DMS 273 (cell line): ENCODE measurements at regions not wholly inside any gene's neighbourhood (a gene's known extent, or its start where the extent isn't known, plus 50 kb on each side); places are given as distances from the start of the nearest gene placed in this dataset.
"Not testable (repeated sequence)": the region's sequence is repeated elsewhere in the genome, so short reads cannot be mapped to it uniquely, and the experiment has no call there.

Source experiments
- DNase-seq: peaks from one replicate; lab custom pipeline; 2025; ENCODE audit not compliant: unreplicated experiment; lab: John Stamatoyannopoulos, UW

DNA sequence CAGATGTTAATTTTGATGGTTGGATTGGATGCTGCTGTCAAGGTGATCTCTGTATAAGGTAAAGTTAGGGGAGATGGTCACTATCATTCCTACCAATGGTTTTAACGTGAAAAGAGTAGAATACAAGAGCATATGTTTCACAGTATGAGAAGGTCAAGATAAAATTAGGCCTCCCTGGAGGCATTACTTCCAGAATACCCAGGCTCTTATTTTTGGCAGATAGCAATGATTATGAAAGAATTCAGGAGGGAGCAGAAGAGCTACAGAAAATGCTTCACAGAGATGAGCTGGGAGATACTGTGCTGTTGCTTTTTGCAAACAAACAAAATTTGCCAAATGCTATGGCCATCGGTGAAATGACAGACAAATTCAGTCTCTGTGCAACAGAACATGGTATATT lies 547.5 kb upstream of the SPRY2 start:
- DNase-seq, result no peak

DNA sequence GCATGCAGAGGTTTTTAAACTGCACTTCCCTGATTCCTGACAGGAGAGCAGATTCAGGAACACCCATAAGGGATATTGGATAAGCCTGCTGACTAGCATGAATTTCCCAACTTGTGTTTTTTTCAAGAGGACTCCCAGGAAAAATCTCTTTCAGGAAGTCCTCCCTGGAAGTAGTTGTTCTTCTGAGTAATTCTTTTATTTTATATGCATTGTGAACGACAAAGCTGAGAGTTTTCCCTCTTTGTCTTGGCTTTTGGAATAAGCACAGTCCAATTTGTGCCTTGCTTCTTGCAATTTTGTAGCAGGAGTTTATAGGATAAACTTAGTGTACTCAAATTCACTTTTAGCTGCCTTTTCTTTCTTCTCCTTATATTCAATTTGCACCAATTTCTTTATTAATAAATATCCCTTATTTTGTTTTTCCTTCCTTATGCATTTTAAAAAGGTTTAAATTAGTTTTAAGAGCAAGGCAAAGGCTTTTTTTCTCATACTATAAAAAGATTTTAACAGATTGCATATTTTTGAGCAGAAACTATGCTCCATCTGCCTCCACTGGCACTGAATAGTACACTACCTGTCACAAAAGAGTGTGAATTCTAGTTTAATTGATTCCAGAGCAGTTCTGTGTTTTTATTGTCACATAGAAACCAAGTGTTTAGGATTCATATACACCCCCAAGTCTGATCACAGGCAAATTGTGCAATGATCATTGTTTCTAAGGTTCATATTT lies 543.3 kb upstream of the SPRY2 start:
- DNase-seq, result peak; percentile 1

DNA sequence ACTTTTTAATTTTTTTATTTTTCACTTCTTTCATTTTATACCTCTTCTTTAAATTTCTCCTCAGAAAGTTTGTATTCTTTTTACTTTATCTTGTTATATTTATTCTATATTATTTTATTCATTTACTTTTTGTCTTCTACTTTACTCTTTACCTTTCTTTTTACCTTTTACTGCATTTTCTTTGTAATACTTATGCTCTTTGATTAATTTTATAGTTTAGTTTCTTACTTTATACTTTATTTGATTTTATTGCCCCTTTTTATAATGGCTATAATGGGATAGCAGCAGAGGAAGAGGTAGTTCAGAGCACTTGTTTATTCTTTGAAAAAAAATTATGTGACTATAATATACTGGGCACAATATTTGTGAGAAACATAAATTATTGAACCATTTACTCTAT lies 542.6 kb upstream of the SPRY2 start:
- no peak for DNase-seq

DNA sequence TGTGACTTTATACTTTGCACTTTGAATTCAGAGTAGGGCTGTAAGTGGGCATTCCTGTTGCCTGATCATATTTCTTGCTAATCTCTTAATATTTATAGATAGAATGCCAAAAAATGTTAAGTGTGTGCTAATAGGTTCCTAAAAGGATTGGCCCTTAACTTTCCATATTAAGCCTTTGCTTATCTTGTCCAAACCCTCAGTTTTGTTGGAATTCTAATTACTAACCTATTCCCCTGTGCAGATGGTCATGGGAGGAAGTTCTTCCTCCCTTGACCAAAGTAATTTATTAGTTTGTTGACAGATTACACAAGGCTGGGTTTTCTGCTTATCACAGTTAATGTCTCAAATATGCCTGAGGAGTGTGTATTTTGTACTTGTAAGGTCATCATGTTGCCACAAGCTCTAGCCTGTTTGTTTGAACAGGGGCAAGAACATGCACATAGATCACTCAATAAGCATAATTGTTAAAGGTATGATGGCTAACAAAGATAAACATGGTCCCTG lies 541.1 kb upstream of the SPRY2 start:
- DNase-seq, result peak; percentile 3

DNA sequence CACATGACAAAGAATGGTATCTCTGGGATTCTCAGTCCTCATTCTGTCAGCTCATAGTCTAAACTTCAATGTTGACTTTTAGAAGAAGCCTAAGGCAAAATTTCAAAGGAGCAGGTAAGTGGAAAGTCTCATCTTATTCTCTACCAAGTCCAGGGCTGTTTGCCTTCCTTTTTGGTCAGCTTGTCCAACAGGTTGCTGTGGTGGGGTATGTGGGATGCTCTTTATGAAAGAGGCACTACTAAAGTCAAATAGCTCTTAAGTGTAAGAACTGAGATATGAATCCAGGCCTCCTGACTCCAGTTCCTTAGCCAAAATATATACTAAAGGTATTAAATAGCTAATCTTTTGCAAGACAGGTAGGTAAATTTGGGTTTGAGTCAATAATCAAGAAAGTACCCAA lies 540.6 kb upstream of the SPRY2 start:
- no peak for DNase-seq

DNA sequence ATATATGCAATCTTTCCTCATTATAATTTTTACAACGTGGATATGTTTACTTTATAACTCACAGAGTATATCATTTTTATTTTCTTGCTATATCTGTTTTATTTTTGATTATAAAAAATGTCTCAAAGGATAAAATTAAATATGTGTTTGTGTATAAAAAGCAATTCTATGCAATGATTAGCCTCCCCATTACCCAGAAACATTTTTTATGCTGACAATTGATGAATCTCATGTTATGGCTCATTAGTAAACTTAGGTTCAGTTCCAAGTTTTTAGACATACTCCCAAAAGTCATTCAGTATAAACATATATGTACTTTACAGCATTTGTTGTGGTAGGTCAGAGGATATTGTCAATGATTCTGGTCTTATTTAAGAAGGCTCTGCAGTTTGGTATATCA lies 540.1 kb upstream of the SPRY2 start:
- DNase-seq, result no peak

DNA sequence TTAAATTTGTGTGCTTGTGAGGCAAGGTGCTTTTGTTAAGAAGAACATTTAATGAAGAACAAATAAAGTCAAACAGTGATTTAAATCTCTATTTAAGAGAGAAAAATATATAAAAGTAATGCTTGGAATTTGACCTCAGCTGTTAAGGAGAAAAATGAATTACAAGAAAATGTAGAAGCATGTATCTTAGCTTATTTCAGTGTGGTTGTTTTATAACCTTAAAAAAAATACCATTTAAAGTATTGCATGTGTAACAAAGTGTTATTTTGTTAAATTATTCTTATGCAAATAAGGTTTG lies 537.0 kb upstream of the SPRY2 start:
- no peak for DNase-seq

DNA sequence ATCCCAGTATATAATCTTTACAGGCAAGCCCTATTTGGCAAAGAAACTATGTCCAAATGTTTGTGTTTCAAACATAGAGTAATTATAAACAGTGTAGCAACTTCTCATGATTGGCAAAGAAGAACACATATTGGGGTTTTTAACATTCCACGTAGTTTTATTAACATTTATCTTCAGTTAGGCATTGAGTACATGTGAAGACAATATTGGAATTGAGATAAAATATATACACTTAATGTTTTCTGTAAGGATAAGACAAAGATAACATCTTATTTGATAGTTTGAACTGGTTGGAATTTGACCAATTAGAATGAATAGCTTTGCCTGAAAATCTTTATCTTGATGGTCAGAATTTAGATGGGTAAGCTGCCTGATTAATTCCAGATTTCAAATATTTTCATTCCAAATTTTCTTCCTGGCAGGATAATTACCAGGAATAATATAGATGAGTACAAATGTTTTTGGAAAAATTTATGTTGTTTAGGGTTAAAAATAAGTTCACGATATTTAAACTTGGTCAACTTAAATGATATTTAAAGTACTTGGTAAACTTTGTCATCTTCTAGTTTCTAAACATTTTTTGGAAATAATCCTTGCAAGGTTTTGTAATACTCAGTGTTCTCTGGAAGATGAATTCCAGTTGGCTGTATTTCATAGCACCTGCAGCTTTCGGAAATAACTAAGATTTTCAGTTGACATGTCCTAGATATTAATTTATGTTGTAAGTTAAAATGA lies 536.5 kb upstream of the SPRY2 start:
- no peak for DNase-seq

DNA sequence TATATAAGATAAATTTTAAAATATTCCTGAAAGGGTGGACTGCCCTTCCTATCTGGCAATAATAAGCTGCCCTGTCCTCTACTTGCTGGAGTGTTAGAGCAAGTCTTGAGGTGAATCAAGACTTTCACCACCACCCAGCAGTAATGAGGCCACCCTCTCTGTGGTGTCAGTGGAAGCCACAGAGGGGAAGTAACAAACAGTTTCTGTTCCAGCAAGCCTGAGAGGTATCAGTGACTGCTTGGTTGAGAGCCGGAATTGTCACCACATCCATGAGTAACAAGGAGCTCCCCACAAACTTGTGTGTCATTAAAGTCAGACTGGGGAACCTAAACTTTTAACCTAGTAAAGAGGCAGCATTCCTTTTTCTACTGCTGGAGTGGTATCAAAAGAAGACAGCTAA lies 532.7 kb upstream of the SPRY2 start:
- DNase-seq, result no peak

DNA sequence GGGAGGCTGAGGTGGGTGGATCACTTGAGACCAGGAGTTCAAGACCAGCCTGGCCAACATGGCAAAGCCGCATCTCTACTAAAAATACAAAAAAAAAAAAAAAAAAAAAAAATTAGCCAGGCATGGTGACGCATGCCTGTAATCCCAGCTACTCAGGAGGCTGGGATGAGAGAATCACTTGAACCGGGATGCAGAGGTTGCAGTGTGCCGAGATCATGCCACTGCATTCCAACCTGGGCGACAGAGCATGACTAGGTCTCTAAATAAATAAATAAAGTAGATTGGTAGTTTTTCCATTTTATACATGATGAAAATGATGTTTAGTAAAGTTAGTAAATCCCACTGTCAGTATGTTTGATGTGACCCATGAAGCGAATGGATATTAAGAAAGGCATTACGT lies 531.0 kb upstream of the SPRY2 start:
- DNase-seq, result not testable (repeated sequence)

DNA sequence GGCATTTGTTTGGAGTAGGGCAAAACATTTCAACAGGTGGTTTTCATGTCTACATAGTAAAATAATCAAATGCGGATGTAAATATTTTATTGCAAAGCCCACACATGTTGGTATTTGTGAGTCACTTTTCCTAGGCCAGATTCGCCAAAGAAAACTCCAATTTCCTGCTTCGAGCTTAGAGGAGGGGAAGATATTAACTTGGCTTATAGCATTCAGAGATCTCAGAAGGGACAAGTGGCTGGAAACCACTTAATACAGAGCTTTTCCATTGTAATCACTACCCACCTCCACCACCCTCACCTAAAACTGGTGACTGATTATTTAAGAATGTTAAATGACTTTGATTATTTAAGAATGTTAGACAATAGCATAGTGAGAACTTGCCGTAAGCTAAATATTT lies 530.6 kb upstream of the SPRY2 start:
- DNase-seq, result no peak

DNA sequence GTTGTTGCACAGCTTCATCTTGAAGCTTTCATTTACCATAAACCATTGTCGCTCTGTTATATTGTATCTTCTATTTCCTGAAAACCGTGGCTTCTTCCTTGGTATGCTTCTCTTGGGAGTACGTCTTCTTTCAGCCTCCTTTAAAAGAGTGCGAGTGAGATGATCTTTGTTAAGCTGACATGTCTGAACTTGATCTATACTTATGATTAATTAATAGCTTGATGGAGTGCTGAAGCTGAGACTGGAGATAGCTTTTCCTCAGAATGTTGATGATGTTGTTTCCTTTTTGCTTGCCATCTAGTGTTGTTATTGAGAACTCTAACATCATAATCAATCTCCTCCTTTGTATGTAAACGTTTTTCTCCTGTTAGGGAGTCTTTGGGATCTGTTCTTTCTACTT lies 529.3 kb upstream of the SPRY2 start:
- no peak for DNase-seq

DNA sequence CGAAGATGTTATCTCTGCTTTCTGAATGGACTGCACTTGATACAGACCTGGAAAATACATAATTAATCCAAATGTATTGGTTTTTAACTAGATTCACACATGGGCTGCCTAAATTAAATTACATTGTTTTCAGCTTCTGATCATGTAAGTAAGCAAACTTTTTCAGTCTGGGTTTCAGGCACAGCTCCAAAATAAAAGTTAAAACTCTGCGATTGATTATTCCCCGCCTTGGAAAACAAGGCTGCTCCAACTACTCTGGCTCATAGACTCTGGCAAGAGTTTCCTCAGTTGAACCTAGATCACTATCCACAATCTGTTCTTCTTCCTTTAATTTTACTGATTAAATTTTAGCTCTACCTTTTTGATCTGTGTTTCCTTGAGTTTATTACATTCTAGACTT lies 526.0 kb upstream of the SPRY2 start:
- no peak for DNase-seq

DNA sequence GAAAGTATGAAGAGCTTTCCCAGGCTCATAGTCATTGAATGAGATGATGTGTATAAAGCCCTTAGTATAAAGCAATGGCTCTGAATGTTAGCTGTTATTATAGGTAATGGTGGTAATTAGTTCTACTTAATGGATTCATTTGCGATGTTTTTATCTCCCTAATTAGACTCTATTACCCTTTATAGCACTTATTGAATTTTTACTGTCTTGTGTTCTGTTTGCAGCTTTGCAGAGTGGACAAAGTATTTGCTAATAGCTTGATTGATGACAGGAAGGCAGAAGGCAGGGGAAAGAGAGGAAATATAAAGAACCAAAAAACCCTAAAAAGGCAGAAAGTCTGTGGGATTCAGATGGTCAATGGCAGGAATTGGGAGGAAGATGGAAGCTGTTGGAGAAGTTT lies 524.4 kb upstream of the SPRY2 start:
- no peak for DNase-seq

DNA sequence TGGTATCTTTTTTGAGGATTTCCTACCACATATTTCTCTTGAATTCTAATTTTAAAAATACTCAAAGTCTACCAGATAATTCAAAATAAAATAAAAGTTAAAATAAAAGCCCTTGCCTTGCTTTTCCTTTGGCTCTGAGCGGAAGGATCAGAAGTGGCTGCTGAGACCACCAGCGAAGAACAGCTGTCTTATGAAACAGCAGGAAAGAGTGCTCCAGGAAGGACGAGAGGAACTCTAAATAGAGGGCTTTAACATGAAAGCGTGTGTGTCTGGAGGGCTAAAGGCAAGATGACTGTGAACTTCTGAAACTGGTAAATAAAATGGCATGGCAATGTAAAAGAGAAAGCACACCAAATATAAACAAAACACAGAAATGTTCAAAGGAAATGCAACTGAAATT lies 521.5 kb upstream of the SPRY2 start:
- no peak for DNase-seq

DNA sequence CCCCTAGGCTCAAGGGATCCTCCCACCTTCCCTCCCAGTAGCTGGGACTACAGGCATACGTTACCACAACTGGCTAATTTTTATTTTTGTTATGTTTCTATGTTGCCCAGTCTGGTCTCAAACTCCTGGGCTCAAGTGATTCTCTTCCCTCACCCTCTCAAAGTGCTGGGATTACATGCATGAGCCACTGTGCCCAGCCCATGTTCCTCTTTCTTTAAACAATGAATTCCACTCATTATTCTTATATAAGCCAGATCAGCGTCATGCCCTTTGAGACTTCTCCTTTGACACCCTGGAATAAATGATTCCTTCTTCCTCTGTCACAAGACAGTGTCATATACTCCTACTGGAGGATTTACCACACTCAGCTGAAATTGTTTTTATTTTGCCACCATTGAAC lies 519.9 kb upstream of the SPRY2 start:
- DNase-seq, result no peak

DNA sequence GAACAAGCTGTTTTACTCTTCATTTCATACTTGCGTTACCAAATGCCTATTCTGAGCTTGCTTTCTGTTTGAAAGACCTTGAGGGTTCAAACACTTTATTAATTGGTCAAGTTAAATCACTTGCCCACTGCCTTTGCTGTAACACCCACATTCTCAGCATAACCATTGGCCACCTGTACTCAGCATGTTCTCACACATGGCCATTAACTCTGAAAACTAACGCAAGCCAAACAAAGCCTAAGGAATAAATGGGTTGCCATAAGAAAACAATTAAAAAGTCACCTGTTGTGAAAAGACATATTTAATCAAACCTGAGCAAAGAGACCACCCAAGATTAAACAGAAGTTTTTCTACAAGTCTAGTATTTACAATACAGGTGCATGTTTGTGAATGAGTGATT lies 517.2 kb upstream of the SPRY2 start:
- no peak for DNase-seq

DNA sequence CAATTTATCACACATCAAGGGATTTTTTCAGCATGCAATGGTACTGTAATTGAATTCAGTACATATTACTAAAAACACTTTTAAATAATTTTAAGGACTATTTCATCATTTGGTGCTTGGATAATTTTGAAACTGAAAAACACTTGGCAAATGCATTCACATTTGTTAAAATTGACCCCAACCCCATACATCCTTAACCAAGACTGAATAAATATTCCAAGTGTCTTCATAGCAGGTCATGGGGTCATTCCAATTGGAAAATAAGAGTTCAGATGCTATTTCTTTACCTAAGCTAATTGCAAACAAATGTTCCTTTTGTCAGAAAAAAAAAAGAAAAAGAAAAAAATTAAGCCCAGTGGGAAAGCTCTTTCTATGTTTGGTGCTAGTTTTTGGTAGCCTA lies 516.4 kb upstream of the SPRY2 start:
- DNase-seq, result no peak

DNA sequence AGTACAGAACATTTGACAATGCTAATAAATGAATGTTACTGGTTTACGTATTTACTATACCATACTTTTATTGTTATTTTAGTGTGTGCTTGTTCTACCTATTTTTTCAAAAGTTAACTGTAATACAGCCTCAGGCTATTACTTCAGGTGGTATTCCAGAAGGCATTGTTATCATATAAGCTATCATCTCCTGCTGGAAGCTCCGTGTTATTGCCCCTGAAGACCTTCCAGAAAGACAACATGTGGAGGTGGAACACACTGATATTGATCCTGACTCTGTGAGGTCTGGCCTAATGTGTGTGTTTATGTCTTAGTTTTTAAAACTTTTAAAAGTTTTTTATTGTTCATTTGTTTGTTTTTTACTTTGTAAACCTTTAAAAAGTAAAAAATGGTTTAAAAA lies 509.8 kb upstream of the SPRY2 start:
- DNase-seq, result no peak

DNA sequence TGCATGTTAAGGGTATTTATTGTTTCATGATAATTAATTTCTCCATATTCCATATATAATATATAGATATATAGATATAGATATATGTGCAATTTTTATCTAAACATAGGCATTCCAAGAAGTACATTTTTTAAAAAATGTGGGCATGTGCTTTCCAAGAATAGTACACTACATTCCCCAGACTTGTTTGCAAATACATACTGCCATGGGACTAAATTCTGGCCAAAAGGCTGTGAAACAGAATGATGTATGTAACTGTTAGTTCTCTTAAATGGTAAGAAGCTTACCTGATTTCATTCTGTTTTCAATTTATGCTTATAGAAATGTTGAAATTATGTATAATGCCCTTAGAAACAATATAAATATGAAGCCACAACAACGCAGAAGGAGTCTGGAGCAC lies 503.2 kb upstream of the SPRY2 start:
- no peak for DNase-seq

DNA sequence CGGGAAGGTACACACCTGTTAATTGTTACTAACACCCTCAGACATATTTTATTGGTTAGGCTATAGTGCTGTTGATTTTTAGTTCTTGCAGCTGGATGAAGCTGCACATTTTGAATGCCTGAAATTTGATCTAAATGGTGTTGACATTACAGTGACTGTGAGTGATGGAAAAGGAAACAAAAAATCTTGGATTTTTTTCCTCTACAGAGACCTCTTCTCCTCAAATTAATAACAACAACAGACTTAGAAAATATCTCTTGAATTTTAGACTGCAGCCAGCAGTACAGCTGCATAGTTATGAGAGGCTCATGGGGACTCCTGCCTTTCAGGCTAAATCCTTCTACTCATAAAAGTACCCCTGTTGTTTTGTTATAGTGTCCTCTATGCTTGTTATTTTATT lies 500.5 kb upstream of the SPRY2 start:
- DNase-seq, result no peak

DNA sequence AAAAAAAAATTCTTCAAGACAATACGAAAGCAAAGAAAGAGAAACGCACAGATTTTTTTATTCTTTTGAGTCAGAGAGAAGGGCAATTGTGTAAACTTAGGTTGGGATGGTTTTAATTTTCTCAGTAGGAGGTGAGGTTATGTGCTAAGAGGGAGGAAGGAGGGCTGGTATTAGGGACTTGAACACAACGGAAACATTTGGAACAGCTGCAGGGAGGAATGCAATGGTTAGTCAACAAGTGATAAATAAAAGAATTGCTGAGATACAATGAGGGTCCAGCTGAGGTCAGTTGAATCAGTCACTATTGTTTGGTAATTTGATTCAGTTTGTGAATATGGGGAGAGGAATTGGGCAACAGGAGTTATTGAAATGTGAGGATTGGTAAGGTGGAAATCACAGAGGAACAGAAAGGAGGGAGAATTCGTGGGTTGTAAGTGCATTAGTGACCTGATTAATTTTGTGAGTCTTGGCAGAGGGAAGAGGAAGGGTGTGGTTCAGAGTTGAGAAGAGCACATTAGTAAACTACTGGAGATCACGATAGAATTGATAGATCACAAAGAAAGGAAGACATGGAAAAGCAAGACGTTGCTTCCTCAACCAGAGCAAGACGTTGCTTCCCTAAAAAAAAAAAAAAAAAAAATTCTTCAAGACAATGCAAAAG lies 499.5 kb upstream of the SPRY2 start:
- no peak for DNase-seq
